ENCODE measurements at regions not wholly inside any gene's neighbourhood (a gene's known extent, or its start where the extent isn't known, plus 50 kb on each side); places are given as distances from the start of the nearest gene placed in this dataset.

- TF ChIP-seq EP300 (IDR thresholded peaks at IDR 0.05): no peak
- no peak for TF ChIP-seq POLR2A (IDR thresholded peaks at IDR 0.05)
- TF ChIP-seq CTCF (IDR thresholded peaks at IDR 0.05): no peak
- TF ChIP-seq POLR2AphosphoS5 (IDR thresholded peaks at IDR 0.05): no peak
- no peak overlapping the region for H3K27ac ChIP-seq
- H3K27me3 ChIP-seq: no peaks in the 10 kb centered on the region
- no peak for ATAC-seq
- no peaks in the 10 kb centered on the region for H3K36me3 ChIP-seq
- WGBS, 2 donors (ENCODE audit: low coverage in 1 of 2): 89 to 96% methylated on average over 1 of the region's 1 CpG
- no peaks in the 10 kb centered on the region for H3K4me1 ChIP-seq
- no peaks in the 10 kb centered on the region for H3K9me3 ChIP-seq
- H3K4me3 ChIP-seq: no peak overlapping the region
Measured at GRCh38 chr16:80355335-80355734, 185.5 kb upstream of the DYNLRB2 start.

- TF ChIP-seq CTCF (IDR thresholded peaks at IDR 0.05) (no peak), POLR2AphosphoS5 (IDR thresholded peaks at IDR 0.05) (no peak), POLR2A (IDR thresholded peaks at IDR 0.05) (no peak), EP300 (IDR thresholded peaks at IDR 0.05) (no peak)
- 70 to 72% methylated on average over 3 of the region's 3 CpGs for WGBS, 2 donors (ENCODE audit: low coverage in 1 of 2)
- H3K27me3 ChIP-seq: no peaks in the 10 kb centered on the region
- no peak overlapping the region for H3K27ac ChIP-seq
- peaks cover 0 to 5% (median 0%) of the 10 kb centered on the region in 3 donors for H3K4me1 ChIP-seq
- no peaks in the 10 kb centered on the region for H3K36me3 ChIP-seq
- H3K9me3 ChIP-seq: no peaks in the 10 kb centered on the region
- no peak overlapping the region for H3K4me3 ChIP-seq
- no peak for ATAC-seq
Measured at GRCh38 chr16:80350061-80350460, 190.7 kb upstream of the DYNLRB2 start.

- H3K9me3 ChIP-seq: no peaks in the 10 kb centered on the region
- TF ChIP-seq POLR2AphosphoS5 (IDR thresholded peaks at IDR 0.05) (no peak), EP300 (IDR thresholded peaks at IDR 0.05) (no peak), POLR2A (IDR thresholded peaks at IDR 0.05) (no peak), CTCF (IDR thresholded peaks at IDR 0.05) (no peak)
- no peak overlapping the region for H3K27ac ChIP-seq
- H3K4me1 ChIP-seq: peaks cover 0 to 5% (median 0%) of the 10 kb centered on the region in 3 donors
- 20% methylated on average over 1 of the region's 3 CpGs; no CpG with 5 or more reads in 1 of the 2 donors for WGBS, 2 donors (ENCODE audit: low coverage in 1 of 2)
- no peaks in the 10 kb centered on the region for H3K36me3 ChIP-seq
- ATAC-seq: no peak
- H3K4me3 ChIP-seq: no peak overlapping the region
- no peaks in the 10 kb centered on the region for H3K27me3 ChIP-seq
Measured at GRCh38 chr16:80347900-80348299, 192.9 kb upstream of the DYNLRB2 start.

- Histone ChIP-seq H3K27ac (no peak overlapping the region), H3K9me3 (no peaks in the 10 kb centered on the region), H3K27me3 (no peaks in the 10 kb centered on the region), H3K4me1 (peaks cover 0 to 5% (median 0%) of the 10 kb centered on the region in 3 donors), H3K36me3 (no peaks in the 10 kb centered on the region), H3K4me3 (no peak overlapping the region)
- 93 to 94% methylated on average over 3 of the region's 3 CpGs for WGBS, 2 donors (ENCODE audit: low coverage in 1 of 2)
- TF ChIP-seq CTCF (IDR thresholded peaks at IDR 0.05) (no peak), POLR2AphosphoS5 (IDR thresholded peaks at IDR 0.05) (no peak), EP300 (IDR thresholded peaks at IDR 0.05) (no peak), POLR2A (IDR thresholded peaks at IDR 0.05) (no peak)
- ATAC-seq: no peak
Measured at GRCh38 chr16:80347002-80347401, 193.8 kb upstream of the DYNLRB2 start.

- H3K4me1 ChIP-seq: peaks cover 0 to 5% (median 0%) of the 10 kb centered on the region in 3 donors
- no peak overlapping the region for H3K4me3 ChIP-seq
- H3K27ac ChIP-seq: no peak overlapping the region
- TF ChIP-seq POLR2AphosphoS5 (IDR thresholded peaks at IDR 0.05) (no peak), CTCF (IDR thresholded peaks at IDR 0.05) (no peak), EP300 (IDR thresholded peaks at IDR 0.05) (no peak), POLR2A (IDR thresholded peaks at IDR 0.05) (no peak)
- H3K27me3 ChIP-seq: no peaks in the 10 kb centered on the region
- no peaks in the 10 kb centered on the region for H3K36me3 ChIP-seq
- no peaks in the 10 kb centered on the region for H3K9me3 ChIP-seq
- ATAC-seq: no peak
- WGBS, 2 donors (ENCODE audit: low coverage in 1 of 2): 47 to 57% methylated on average over 4 to 6 of the region's 6 CpGs
Measured at GRCh38 chr16:80346111-80346632, 194.6 kb upstream of the DYNLRB2 start.
